Globus pallidus (tissue), 1 donor: ENCODE measurements at regions not wholly inside any gene's neighbourhood (a gene's known extent, or its start where the extent isn't known, plus 50 kb on each side); places are given as distances from the start of the nearest gene placed in this dataset.

Experiments used
- DNase-seq: peaks from one replicate; pipeline ENCODE4 v3.0.0-alpha.2; 2015; ENCODE audit warnings: low spot score

GRCh38 chr3:40995271-40995670 is 204.0 kb upstream of the CTNNB1 start:
- DNase-seq, result no peak

GRCh38 chr3:40996382-40996781 is 202.9 kb upstream of the CTNNB1 start:
- DNase-seq, result no peak

GRCh38 chr3:40996827-40997710 is 202.2 kb upstream of the CTNNB1 start:
- DNase-seq, result no peak

GRCh38 chr3:40997711-40998519 is 201.4 kb upstream of the CTNNB1 start:
- no peak for DNase-seq

GRCh38 chr3:40999682-41000081 is 199.6 kb upstream of the CTNNB1 start:
- no peak for DNase-seq

GRCh38 chr3:41000471-41000870 is 198.8 kb upstream of the CTNNB1 start:
- peak; percentile 6 for DNase-seq

- no peak for DNase-seq
Measured at GRCh38 chr3:41001556-41001955, 197.7 kb upstream of the CTNNB1 start.

GRCh38 chr3:41002104-41002503 is 197.2 kb upstream of the CTNNB1 start:
- no peak for DNase-seq

- no peak for DNase-seq
Measured at GRCh38 chr3:41007399-41007798, 191.9 kb upstream of the CTNNB1 start.

- no peak for DNase-seq
Measured at GRCh38 chr3:41011854-41012253, 187.5 kb upstream of the CTNNB1 start.

GRCh38 chr3:41018855-41019254 is 180.4 kb upstream of the CTNNB1 start:
- DNase-seq, result no peak

- DNase-seq, result no peak
Measured at GRCh38 chr3:41024031-41024836, 175.1 kb upstream of the CTNNB1 start.

GRCh38 chr3:41026394-41027177 is 172.7 kb upstream of the CTNNB1 start:
- DNase-seq, result peak; percentile 65

GRCh38 chr3:41029356-41029755 is 169.9 kb upstream of the CTNNB1 start:
- no peak for DNase-seq

GRCh38 chr3:41030220-41030619 is 169.1 kb upstream of the CTNNB1 start:
- no peak for DNase-seq

GRCh38 chr3:41031401-41031800 is 167.9 kb upstream of the CTNNB1 start:
- DNase-seq, result no peak

GRCh38 chr3:41033956-41034519 is 165.3 kb upstream of the CTNNB1 start:
- no peak for DNase-seq

GRCh38 chr3:41035456-41036022 is 163.8 kb upstream of the CTNNB1 start:
- DNase-seq, result no peak

- no peak for DNase-seq
Measured at GRCh38 chr3:41037651-41038334, 161.5 kb upstream of the CTNNB1 start.

GRCh38 chr3:41040256-41040655 is 159.0 kb upstream of the CTNNB1 start:
- no peak for DNase-seq
